ENCODE measurements at regions not wholly inside any gene's neighbourhood (a gene's known extent, or its start where the extent isn't known, plus 50 kb on each side); places are given as distances from the start of the nearest gene placed in this dataset.

DNA sequence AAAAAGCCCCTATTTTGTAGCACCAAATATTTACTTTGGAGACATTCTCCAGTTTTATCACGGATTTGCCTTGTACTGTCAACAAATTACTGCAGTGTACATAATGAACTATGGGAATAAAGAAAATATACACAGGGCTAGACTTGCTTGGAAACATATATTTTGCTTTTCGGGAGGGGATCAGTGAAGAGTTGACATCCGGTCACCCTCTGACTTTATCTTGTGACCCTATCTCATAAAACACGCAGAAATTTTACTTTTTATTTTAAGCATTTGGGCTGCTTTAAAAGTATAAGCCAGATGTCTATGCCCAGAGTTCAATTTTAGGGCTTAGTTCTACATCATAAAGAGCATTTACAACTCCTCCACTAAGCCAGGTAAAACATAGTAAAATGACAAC is 630.7 kb downstream of the TOX3 start:
- Mint-ChIP-seq H3K9me3 (peaks cover 23% of the 10 kb centered on the region), H3K27ac (no peak overlapping the region), H3K4me1 (ENCODE audit: low read depth) (no peaks in the 10 kb centered on the region), H3K36me3 (ENCODE audit: low read depth) (no peaks in the 10 kb centered on the region), H3K27me3 (ENCODE audit: low read depth) (no peaks in the 10 kb centered on the region), H3K4me3 (ENCODE audit: low read depth) (no peak overlapping the region)
- no peak for DNase-seq (ENCODE audit: low spot score)
- intact Hi-C loops (cut with micrococcal nuclease): no loop called here

DNA sequence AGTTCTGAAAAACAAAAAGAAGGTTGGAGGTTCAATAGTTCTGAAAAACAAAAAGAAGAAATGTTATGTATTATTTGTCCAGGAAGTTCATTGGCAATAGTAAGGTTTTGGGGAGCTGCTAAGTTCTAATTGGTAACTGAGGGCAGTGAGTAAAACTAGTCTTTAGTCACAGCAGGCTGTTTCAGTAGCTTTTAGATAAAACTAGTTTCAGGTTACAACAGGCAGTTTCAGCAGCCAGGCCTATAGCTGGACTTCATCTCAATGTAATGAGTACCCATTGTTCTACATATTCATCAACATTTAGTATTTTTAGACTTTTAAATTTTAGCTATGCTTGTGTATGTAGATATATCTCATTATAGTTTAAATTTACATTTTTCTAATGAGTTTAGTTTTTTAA is 639.3 kb downstream of the TOX3 start:
- Mint-ChIP-seq H3K27me3 (ENCODE audit: low read depth) (no peaks in the 10 kb centered on the region), H3K4me1 (ENCODE audit: low read depth) (no peaks in the 10 kb centered on the region), H3K4me3 (ENCODE audit: low read depth) (no peak overlapping the region), H3K9me3 (peaks cover 4% of the 10 kb centered on the region), H3K36me3 (ENCODE audit: low read depth) (no peaks in the 10 kb centered on the region), H3K27ac (no peak overlapping the region)
- no peak for DNase-seq (ENCODE audit: low spot score)
- intact Hi-C loops (cut with micrococcal nuclease): no loop called here

DNA sequence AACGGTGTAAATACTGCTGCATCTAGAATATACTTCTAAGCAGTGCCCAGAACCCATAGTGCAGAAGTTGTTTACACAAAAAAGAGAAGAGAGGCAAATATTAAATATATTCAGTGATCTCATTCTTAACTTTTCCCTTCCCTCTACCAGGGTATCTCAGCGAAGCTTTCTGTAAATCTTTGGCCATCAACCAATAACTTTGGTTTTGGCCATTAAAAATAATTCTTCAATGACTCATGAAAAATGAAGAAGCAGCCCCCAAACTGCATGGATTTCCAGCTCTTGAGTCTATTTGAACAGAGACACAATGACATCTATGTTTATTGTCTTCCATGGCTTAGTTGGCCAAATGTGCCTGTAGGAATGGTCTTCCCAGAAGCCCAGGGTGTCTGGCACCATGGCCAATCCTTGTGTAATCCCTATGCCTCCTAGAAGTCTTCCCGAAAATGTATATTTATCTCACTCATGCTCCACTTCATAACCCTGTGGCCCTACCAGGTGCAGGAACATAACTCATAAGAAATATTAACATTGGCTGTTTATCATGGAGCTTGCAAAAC is 646.6 kb downstream of the TOX3 start:
- Mint-ChIP-seq H3K36me3 (ENCODE audit: low read depth) (no peaks in the 10 kb centered on the region), H3K4me1 (ENCODE audit: low read depth) (no peaks in the 10 kb centered on the region), H3K4me3 (ENCODE audit: low read depth) (no peak overlapping the region), H3K9me3 (peaks cover 15% of the 10 kb centered on the region), H3K27ac (no peak overlapping the region), H3K27me3 (ENCODE audit: low read depth) (no peaks in the 10 kb centered on the region)
- no peak for DNase-seq (ENCODE audit: low spot score)
- intact Hi-C loops (cut with micrococcal nuclease): no loop called here

DNA sequence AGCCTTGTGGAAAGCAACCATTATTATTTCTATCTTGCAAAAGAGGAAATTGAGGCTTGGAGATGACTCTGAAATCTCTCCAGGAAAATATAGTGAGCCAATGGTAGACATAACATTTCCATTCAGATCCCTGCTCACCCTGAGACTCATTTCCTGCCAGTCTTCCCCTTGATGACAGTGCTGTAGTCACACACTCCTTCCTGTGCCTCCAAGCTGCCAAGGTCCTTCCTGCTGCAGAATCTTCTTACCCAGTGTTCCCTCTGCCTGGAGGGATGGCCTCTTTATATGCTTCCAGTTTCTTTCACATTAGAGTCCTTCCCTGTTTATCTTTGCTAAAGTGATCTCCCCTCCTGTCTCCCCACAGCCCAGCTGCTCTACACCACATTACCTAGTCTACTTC is 648.1 kb downstream of the TOX3 start:
- no peaks in the 10 kb centered on the region for H3K36me3 Mint-ChIP-seq (ENCODE audit: low read depth)
- H3K4me3 Mint-ChIP-seq (ENCODE audit: low read depth): no peak overlapping the region
- peaks cover 24% of the 10 kb centered on the region for H3K9me3 Mint-ChIP-seq
- DNase-seq (ENCODE audit: low spot score): no peak
- no peak overlapping the region for H3K27ac Mint-ChIP-seq
- no peaks in the 10 kb centered on the region for H3K27me3 Mint-ChIP-seq (ENCODE audit: low read depth)
- H3K4me1 Mint-ChIP-seq (ENCODE audit: low read depth): no peaks in the 10 kb centered on the region
- intact Hi-C loops (cut with micrococcal nuclease): no loop called here

DNA sequence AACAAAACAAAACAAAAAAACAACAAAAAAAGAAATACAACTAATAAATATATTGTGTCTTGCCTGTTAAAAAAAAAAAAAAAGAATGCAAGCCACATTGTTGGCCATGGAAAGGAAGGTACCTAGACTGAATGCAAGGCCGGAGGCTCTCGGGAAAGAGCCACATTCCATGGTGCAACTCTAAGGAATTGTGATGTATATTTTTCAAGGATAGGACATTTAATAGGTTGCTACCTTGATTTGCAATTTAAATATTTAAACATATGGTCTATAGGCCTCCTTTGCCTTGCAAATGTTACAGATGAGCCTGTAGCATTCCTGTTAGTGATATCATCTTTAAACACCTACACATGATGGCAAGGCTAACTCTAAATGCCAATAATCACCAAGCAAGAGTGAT is 650.9 kb downstream of the TOX3 start:
- Mint-ChIP-seq H3K4me3 (ENCODE audit: low read depth) (no peak overlapping the region), H3K9me3 (peaks cover 26% of the 10 kb centered on the region), H3K27ac (no peak overlapping the region), H3K4me1 (ENCODE audit: low read depth) (no peaks in the 10 kb centered on the region), H3K36me3 (ENCODE audit: low read depth) (no peaks in the 10 kb centered on the region), H3K27me3 (ENCODE audit: low read depth) (no peaks in the 10 kb centered on the region)
- no peak for DNase-seq (ENCODE audit: low spot score)
- intact Hi-C loops (cut with micrococcal nuclease): no loop called here

DNA sequence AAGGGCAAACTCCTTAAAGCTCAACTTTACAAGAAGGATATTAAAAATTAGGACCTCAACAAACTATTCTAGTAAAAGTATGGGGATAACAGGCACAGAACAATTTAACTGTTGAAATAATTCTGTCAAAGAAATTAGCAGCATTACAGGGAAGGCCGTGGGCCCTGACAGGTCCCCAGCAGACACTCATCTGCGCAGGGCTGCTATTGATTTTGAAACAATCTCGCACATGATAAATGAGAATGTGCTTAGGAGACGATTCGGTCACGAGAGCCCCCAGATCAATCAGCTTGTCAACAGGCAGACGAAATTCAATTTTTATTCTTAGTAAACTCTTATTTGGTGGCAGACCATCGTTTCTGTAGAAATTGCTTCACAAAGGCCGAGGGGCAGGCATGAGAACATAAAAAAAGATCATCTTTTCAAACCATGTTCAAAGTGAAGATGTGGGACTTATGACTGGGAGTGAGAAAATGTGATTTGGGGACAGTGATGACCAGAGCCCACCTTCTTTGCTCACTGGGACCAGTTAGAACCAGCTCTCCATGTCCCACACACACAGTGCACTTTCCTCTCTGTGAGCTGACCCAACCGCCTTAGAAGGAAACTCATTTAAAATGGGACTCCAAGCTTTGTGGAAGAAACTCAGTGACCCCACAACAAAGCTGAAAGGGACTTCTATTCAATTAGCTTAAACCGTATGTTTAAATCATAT is 654.5 kb downstream of the TOX3 start:
- no peak for DNase-seq (ENCODE audit: low spot score)
- intact Hi-C loops (cut with micrococcal nuclease): no loop called here
- Mint-ChIP-seq H3K27ac (no peak overlapping the region), H3K4me1 (ENCODE audit: low read depth) (no peaks in the 10 kb centered on the region), H3K27me3 (ENCODE audit: low read depth) (no peaks in the 10 kb centered on the region), H3K9me3 (peaks cover 40% of the 10 kb centered on the region), H3K4me3 (ENCODE audit: low read depth) (no peak overlapping the region), H3K36me3 (ENCODE audit: low read depth) (no peaks in the 10 kb centered on the region)

DNA sequence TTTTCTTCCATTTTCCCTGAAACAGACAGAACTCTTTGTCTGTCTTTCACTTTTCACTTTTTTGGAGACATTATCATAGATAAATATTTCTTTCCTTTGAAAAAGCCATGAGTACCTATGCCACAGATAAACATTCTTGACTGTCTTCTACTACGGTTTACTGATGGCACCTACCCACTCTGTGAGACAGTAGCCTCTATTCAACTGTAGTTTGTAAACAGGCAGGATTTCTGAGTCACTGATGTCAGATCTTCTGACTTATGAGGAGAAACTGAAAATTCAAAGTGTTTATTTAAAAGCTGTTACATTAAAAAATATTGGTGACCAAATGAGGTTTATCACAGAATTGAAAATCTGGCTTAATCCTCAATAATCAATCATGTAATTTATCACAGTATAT is 658.4 kb downstream of the TOX3 start:
- intact Hi-C loops (cut with micrococcal nuclease): no loop called here
- Mint-ChIP-seq H3K4me3 (ENCODE audit: low read depth) (no peak overlapping the region), H3K27ac (no peak overlapping the region), H3K27me3 (ENCODE audit: low read depth) (no peaks in the 10 kb centered on the region), H3K9me3 (peaks cover 32% of the 10 kb centered on the region), H3K4me1 (ENCODE audit: low read depth) (no peaks in the 10 kb centered on the region), H3K36me3 (ENCODE audit: low read depth) (no peaks in the 10 kb centered on the region)
- DNase-seq (ENCODE audit: low spot score): no peak

DNA sequence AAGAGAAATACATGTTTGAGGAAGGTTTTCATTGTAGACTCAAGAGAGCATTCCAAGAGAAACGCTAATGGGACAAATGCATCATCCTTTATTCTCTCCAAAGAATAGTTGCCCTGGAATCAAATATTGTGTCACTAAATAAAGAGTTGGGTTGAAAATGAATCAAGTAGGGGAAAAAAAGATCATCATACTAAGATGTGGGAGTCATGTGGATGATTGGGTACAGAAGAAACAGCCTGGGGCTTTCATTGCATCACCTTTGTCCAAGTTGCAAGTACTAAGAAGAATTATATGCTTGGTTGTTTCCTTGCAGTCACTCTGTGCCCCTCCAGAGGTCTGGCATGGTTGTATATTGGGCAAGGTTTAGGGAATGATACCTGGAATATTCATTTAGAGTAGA is 658.9 kb downstream of the TOX3 start:
- H3K4me1 Mint-ChIP-seq (ENCODE audit: low read depth): no peaks in the 10 kb centered on the region
- no peak for DNase-seq (ENCODE audit: low spot score)
- no peak overlapping the region for H3K27ac Mint-ChIP-seq
- intact Hi-C loops (cut with micrococcal nuclease): no loop called here
- H3K4me3 Mint-ChIP-seq (ENCODE audit: low read depth): no peak overlapping the region
- no peaks in the 10 kb centered on the region for H3K27me3 Mint-ChIP-seq (ENCODE audit: low read depth)
- H3K9me3 Mint-ChIP-seq: peaks cover 27% of the 10 kb centered on the region
- no peaks in the 10 kb centered on the region for H3K36me3 Mint-ChIP-seq (ENCODE audit: low read depth)

DNA sequence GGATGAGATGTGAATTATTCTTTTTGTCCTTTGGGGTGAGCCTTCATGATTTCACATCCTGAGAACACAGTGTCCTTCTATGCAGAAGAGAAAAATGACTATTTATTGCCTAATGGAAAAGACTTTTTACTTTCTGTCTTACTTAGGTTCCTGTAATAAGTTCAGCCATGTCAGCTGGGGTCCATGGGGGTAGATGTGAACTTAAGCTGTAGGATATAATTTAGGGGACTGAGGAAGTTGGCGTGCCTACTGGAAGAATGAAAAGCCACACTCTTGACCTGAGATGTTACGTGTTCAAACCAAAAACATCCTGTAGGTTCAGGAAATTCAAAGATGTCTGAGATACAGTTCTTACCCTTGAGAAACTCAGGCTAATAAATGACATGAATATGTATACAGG is 660.5 kb downstream of the TOX3 start:
- Mint-ChIP-seq H3K4me1 (ENCODE audit: low read depth) (no peaks in the 10 kb centered on the region), H3K9me3 (peaks cover 27% of the 10 kb centered on the region), H3K27me3 (ENCODE audit: low read depth) (no peaks in the 10 kb centered on the region), H3K27ac (no peak overlapping the region), H3K36me3 (ENCODE audit: low read depth) (no peaks in the 10 kb centered on the region), H3K4me3 (ENCODE audit: low read depth) (no peak overlapping the region)
- DNase-seq (ENCODE audit: low spot score): no peak
- intact Hi-C loops (cut with micrococcal nuclease): no loop called here

DNA sequence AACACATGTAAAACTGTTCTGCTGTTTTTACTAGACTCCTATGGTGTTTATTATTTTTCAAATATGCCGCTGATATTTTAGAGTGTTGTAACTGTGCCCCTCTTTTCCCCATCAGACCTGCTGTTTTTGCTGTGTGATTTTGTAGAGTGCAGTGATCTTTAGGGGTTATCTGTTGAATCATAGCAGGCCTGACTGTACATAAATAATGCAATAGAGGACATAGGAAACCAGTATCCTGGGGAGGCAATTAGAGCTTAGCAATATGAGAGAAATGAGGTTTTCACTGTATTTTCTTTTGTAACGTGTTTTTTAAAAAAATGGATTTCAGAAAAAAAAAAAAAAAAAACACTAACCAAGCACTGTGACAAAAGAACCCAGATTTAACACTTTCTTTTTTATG is 662.2 kb downstream of the TOX3 start:
- Mint-ChIP-seq H3K9me3 (peaks cover 26% of the 10 kb centered on the region), H3K4me1 (ENCODE audit: low read depth) (no peaks in the 10 kb centered on the region), H3K4me3 (ENCODE audit: low read depth) (no peak overlapping the region), H3K27ac (no peak overlapping the region), H3K27me3 (ENCODE audit: low read depth) (no peaks in the 10 kb centered on the region), H3K36me3 (ENCODE audit: low read depth) (no peaks in the 10 kb centered on the region)
- intact Hi-C loops (cut with micrococcal nuclease): no loop called here
- DNase-seq (ENCODE audit: low spot score): no peak

DNA sequence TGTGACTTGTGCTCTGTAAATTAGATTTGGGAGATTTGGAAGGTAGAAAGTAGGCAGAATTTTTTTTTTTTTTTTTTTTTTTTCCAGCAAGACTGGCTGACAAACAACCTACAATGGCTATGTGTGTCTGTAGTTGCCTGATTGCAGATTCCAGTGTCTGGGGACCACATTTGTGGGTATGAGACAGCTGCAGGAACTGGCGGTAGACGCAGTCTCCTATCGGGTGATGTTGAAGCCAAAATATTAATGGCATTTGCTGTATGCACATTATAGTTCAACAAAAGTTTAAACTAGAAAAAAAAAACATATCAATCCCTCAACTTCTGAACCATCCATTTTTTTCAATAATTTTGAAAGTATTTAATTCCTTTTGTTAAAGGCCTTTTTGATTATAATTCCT is 665.2 kb downstream of the TOX3 start:
- no peaks in the 10 kb centered on the region for H3K27me3 Mint-ChIP-seq (ENCODE audit: low read depth)
- H3K4me3 Mint-ChIP-seq (ENCODE audit: low read depth): no peak overlapping the region
- no peaks in the 10 kb centered on the region for H3K36me3 Mint-ChIP-seq (ENCODE audit: low read depth)

DNA sequence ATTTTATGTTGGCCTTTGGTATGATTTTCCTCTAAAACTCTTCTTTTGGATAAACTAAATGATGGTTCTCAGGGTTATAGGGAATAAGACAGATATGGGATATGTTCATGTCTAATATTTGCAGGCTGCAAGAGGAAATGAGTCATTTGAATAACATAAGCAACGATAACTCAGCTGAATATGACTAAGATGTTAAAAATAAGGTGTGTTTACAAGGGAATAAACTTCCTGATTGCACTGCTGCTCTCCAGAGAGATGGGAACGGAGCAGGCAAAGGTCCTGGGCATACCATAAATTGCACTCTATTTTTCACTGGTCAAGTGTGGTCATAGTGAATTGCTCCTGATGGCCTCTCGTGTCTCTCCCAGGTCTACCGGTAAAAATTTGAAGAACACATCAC is 666.2 kb downstream of the TOX3 start:
- intact Hi-C loops (cut with micrococcal nuclease): no loop called here
- Mint-ChIP-seq H3K27ac (no peak overlapping the region), H3K36me3 (ENCODE audit: low read depth) (no peaks in the 10 kb centered on the region), H3K4me1 (ENCODE audit: low read depth) (no peaks in the 10 kb centered on the region), H3K9me3 (peaks cover 11% of the 10 kb centered on the region), H3K27me3 (ENCODE audit: low read depth) (no peaks in the 10 kb centered on the region), H3K4me3 (ENCODE audit: low read depth) (no peak overlapping the region)
- DNase-seq (ENCODE audit: low spot score): no peak

More for the DNA sequence above, 665.2 kb downstream of the TOX3 start:
- peaks cover 11% of the 10 kb centered on the region for H3K9me3 Mint-ChIP-seq
- H3K27ac Mint-ChIP-seq: no peak overlapping the region
- no peaks in the 10 kb centered on the region for H3K4me1 Mint-ChIP-seq (ENCODE audit: low read depth)
- DNase-seq (ENCODE audit: low spot score): no peak
- intact Hi-C loops (cut with micrococcal nuclease): no loop called here

DNA sequence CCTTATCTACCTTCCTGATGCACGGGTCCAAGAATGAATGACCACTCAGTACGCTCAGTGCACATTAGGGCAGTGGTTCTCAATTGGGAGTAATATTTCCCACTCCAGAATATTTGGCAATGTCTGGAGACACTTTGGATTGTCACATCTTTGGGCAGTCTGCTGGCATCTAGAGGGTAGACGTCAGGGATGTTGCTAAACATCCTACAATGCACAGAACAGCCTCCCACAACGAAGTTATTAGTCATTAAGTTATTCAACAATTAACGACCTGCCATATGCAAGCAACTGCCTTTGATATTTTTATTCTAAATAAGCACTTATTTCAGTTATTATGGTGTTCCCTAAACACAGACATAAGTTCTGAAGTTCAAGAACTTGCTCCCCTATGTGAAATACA is 669.3 kb downstream of the TOX3 start:
- Mint-ChIP-seq H3K36me3 (ENCODE audit: low read depth) (no peaks in the 10 kb centered on the region), H3K9me3 (peaks cover 14% of the 10 kb centered on the region), H3K27ac (no peak overlapping the region), H3K27me3 (ENCODE audit: low read depth) (no peaks in the 10 kb centered on the region), H3K4me1 (ENCODE audit: low read depth) (no peaks in the 10 kb centered on the region), H3K4me3 (ENCODE audit: low read depth) (no peak overlapping the region)
- intact Hi-C loops (cut with micrococcal nuclease): no loop called here
- no peak for DNase-seq (ENCODE audit: low spot score)

DNA sequence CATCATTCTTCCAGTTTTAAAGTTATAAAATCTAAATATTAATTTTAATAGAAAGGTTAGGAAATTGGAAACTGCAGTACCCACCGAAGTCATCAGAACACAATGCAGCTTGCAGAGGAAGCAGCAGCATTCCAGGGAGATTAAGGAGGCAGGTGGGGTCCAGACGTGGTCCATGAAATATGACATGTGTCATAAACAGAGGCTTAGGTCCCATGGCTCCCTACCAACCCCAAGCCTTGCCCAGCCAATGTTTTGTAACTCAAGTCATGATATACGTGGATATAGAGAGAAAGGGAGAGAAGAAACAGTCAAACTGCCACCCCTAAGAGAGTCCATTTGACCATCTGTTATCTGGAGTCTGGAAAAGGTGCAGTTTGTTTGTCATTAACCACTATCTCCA is 670.0 kb downstream of the TOX3 start:
- H3K27ac Mint-ChIP-seq: no peak overlapping the region
- no peak for DNase-seq (ENCODE audit: low spot score)
- no peaks in the 10 kb centered on the region for H3K36me3 Mint-ChIP-seq (ENCODE audit: low read depth)
- H3K4me3 Mint-ChIP-seq (ENCODE audit: low read depth): no peak overlapping the region
- no peaks in the 10 kb centered on the region for H3K4me1 Mint-ChIP-seq (ENCODE audit: low read depth)
- no peaks in the 10 kb centered on the region for H3K27me3 Mint-ChIP-seq (ENCODE audit: low read depth)
- peaks cover 18% of the 10 kb centered on the region for H3K9me3 Mint-ChIP-seq
- intact Hi-C loops (cut with micrococcal nuclease): no loop called here
